NCI-H748 (cell line): ENCODE measurements at regions not wholly inside any gene's neighbourhood (a gene's known extent, or its start where the extent isn't known, plus 50 kb on each side); places are given as distances from the start of the nearest gene placed in this dataset.

Experiments used
- DNase-seq: peaks from one replicate; lab custom pipeline; 2025; ENCODE audit not compliant: unreplicated experiment; lab: John Stamatoyannopoulos, UW

DNA sequence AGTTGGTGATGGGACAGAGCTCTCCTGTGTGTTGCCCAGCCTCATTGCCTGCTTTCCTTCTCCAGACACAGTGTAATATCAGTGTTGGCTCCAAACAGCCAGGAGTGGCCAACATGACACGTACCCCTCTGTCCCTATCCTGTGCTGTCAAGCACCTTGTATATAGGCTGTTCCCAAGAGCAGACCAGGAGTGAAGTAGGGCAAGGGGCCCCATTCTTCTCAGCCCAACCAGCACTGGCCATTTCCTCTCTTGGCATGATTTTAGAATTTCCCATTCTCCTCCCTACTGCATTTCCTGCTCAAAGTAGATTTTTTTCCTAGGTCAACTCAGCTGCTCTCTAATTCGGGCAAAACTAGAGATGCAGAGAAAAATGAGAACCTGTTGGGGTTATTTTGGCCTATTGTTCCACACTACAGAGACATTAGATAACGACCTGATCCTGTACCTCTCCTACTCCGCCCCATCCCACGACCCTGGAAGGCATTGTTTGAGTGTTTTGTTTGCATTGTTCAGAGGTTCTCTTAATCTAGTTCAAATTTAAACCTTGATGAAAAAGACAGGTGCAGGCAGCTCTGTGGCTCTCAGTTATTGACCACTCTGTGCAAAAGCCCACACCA lies 95.6 kb downstream of the RASSF10 start:
- DNase-seq: peak; percentile 100

GRCh38 chr11:13105237-13105844 lies 96.2 kb downstream of the RASSF10 start:
- peak; percentile 100 for DNase-seq

DNA sequence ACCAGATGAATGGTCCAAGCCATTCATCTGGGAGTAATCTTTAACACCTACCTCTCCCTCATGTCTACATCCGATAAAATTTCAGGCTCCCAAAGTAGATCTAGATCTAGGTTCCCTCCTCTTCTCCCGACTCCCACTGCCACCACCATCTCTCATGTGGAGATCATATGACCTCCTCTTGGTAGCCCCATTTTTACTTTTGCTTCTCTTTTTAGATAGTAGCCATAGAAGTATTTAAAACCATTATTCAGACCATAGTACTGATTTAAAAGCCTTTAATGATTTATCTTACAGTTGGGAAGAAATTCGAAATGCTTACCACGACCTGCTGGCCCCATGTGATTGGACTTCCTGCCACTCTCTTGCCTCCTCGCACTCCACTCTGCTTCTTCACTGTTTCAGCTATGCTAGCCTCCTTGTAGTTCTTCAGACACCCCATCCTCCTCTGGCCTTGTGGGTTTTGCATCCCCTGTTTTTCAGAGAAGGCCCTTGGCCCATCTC lies 98.5 kb downstream of the RASSF10 start:
- no peak for DNase-seq

DNA sequence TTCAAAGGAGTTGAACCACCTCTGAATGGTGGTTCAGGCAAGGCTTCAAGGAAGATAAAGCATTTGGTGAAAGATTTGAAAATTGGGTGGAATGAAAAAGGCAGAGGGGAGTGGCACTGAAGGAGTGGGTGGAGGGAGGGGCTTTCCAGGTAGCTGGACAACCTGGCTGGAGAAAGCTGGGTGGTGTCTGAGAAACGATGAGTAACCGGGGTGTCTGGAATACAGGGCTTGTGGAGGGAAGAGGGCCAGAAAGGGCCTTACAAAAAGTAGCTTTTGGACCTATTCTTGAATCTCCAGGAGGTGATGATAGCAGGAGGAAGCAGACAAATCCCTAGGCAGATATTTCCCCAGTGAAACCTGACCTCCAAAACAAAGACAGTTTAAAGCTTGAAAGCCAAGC lies 99.3 kb downstream of the RASSF10 start:
- DNase-seq: no peak

DNA sequence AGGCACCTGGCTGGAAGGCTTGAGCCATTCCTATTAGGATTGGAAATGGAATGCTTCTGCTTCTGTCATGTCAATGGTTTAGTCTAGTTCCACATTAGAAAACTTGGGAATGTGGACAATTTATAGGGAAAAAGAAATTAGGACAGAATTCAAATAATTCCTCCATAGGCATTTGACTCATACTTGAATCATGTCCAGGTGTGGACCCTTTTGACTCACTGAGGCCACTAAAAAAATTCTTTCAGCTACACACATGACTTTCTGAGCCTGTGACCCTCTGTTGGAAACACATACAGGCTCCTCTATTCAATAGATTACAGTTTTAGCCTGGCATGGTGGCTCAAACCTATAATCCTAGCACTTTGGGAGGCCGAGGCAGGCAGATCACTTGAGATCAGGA lies 100.5 kb downstream of the RASSF10 start:
- no peak for DNase-seq

GRCh38 chr11:13110145-13110544 lies 101.0 kb downstream of the RASSF10 start:
- DNase-seq: no peak

- no peak for DNase-seq
Measured at GRCh38 chr11:13110929-13111812, 102.1 kb downstream of the RASSF10 start.

DNA sequence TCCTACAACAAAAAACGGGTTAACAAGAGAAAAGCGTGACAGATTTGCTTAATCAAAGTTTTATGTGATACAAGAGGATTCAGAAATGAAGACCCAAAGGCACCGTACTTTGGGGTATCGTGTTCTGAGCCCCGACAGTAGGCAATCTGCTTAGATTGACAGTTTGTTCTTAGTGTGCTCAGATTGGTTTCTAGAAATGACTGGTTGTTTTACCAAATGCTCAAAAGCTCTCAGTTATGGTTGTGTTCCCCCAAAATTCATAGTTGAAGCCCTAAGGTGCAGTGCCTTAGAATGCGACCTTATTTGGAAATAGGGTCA lies 102.7 kb downstream of the RASSF10 start:
- DNase-seq: no peak

DNA sequence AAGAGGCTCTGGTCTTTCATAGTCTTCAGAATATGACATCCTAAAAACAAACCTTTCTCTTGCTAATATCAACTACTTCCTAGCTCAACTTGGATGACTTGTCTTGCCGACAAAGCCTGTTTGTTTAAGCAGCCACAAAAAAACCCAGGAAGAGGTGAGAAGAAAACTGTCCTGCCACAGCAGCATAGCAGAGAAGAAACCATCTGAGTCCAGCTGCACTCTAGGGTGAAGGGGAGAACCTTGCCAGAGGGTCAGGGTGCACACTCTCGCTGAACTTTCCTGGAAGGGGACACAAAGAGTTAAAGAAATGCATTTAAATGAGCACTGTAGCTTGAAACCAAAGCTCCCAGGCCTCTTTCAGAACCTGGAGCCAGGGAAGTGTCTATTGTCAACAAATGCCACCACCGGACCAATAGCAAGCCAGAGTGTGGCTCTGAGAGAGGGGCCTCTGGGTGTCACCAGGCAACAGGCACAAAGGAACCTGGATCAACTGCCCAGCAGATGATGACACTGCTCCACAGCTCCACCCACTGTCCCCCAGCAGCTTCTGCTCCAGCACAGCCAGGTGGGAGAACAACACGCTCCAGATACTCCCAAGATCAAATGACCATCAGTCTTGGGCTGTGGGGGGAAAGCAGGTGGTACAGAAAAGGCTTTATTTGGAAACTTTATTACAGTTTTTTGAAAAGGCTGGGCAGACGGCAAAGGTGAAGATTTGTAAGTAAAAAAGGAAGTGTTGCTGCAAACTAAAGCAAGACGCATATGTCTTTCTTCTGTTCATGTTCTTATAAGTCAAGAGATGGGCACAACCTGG lies 105.7 kb downstream of the RASSF10 start:
- peak; percentile 99 for DNase-seq

GRCh38 chr11:13115380-13115675 lies 106.2 kb downstream of the RASSF10 start:
- DNase-seq: no peak

DNA sequence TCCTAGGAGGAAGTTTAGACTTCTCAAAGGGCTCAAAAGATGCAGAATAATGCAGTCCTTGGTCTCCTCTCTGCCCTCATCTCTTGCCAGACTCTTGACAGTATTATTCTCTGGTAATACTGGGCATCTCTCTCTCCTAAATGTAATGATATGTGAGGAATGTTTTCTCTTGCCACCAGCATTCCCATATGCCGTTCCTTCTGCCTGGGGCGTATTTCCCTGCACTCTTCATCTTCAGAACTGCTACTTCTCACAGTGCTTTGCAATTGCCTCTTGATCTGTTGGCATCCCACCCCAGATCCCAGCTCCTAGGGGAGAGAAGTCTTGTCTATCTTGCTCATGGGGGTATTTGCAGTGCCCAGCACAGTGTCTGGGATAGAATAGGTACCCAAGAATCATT lies 107.4 kb downstream of the RASSF10 start:
- no peak for DNase-seq

- no peak for DNase-seq
Measured at GRCh38 chr11:13117344-13117743, 108.2 kb downstream of the RASSF10 start.

DNA sequence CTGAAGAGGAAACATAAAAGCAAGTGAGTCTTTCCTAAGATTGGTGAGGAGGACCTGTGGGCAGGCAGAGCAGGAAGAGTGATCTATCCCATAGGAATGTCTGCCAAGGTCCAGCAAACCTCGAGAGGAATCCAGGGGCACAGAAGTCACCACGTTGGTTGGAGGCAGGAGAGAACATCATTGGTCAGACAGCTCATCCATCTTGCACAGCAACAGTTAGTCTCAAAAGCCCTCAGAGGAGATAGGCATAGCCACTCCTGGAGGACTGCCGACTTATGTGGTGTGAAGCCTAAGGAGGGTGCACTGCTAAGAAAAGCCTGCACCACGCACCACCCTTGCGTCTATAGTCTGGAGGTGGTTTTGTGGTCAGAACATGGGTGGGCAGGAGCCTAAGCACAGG lies 109.1 kb downstream of the RASSF10 start:
- no peak for DNase-seq

DNA sequence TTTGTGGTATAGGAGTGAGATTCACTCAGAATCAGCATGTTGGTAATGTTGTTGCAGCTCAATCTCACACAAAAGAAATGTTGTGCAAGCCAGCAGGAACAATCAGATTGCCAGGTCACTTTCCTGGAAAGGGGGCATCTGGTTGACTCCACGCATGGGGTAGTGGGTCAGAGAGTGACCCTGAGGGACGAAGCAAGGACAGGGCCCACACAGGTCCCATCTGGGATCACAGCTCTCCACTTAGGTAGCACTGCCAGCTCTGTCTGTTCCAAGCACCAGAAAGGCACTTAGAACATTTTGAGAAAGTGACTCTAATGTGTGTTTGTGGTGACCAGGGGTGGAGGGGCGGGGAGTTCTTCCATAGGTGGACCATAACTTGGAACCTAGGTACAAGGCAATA lies 109.5 kb downstream of the RASSF10 start:
- DNase-seq: no peak

- DNase-seq: no peak
Measured at GRCh38 chr11:13119361-13119760, 110.2 kb downstream of the RASSF10 start.

DNA sequence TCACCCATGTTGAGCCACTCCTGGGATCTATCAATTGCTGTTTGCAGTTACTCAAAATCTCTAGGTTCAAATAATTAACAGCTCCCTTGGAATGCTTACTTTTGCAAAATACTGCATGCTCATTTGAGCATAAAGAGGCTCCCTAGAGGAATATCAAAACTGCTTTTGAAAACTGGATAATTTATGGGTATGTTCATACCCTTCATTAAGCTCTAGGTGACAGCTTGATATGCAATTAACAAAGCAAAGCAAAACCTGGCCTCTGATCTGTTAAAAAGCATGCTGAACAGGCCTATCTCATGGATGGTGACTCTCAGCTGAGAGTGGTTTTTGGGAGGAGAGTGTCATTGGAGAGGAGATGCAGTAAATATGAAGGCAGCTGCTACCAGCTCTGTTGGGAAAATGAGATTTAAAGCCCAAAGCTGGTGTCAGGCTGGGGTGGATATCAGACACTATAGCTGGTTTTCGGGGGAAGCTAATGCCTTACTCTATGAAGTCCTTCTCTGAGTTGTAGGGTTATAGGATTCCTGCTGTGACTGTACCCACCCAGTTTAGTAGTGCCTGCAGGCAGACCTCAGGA lies 110.9 kb downstream of the RASSF10 start:
- DNase-seq: no peak

GRCh38 chr11:13120691-13121090 lies 111.6 kb downstream of the RASSF10 start:
- DNase-seq: no peak

DNA sequence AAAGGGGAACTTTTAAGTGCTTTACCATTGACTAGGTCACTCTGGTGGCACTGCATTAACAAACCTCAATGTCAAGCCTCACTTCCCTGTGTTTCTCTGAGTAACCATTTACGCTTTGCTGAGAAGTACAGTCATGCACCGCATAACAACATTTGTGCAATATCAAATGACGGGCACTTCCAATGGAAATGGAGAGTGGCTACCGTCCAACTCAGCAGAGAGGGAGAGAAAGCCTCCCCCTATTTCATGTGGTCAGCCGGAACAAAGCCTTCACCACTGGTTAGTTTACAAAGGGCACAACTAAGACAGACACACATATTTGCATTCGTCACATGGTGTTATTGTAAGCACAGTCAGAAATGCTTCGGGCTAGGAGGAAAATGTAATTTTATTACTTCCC lies 117.3 kb downstream of the RASSF10 start:
- peak; percentile 74 for DNase-seq

GRCh38 chr11:13127161-13127560 lies 118.0 kb downstream of the RASSF10 start:
- DNase-seq: no peak

- no peak for DNase-seq
Measured at GRCh38 chr11:13128354-13128753, 119.2 kb downstream of the RASSF10 start.

DNA sequence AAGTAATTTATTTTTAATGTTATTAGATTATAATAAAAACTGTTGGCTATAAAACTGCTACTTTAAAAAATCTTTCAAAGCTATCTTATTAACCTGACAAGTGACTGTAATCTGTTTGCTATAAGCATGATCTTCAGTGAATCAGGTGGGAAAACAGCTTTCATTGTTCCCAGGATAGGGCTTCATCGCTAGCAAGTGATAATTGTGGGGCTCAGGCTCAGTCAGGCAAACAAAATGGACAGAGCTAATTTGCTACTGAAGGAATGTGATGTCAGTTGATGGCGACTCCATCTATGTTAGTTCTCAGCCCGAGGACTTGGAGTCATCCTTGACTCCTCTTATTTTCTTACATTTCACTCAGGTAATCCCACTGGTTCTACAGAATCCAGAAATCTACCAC lies 125.0 kb downstream of the RASSF10 start:
- peak; percentile 52 for DNase-seq
